PC-3 (cell line): ENCODE measurements at regions not wholly inside any gene's neighbourhood (a gene's known extent, or its start where the extent isn't known, plus 50 kb on each side); places are given as distances from the start of the nearest gene placed in this dataset.

Experiments used
- ATAC-seq: fragments of 200-7000 bp; cut with Tn5 transposase; 2 replicates; pipeline ENCODE4 v1.9.1; 2020; ENCODE audit warnings: mild to moderate bottlenecking, moderate library complexity
- BruUV-seq: library from RNA; stranded (reverse); fragments of 400-500 nt; replicated peaks from 2 replicates; lab custom pipeline; 2021; lab: Mats Ljungman, UMichigan
- CTCF ChIA-PET: fragments of 300-600 bp; sonication (Branson Sonifier 250); formaldehyde crosslinking; loops from one replicate; lab custom pipeline; 2022; ENCODE audit warnings: antibody characterized with exemption; lab: Charles Lee
- POLR2A ChIA-PET: fragments of 300-600 bp; sonication (Branson Sonifier 250); formaldehyde crosslinking; loops from one replicate; lab custom pipeline; 2022; ENCODE audit warnings: antibody characterized with exemption; ENCODE audit not compliant: unreplicated experiment; lab: Charles Lee
- DNase-seq: peaks from one replicate; pipeline ENCODE4 v3.0.0-alpha.2; 2015
- H2AFZ ChIP-seq: fragments of 300-600 bp; sonication (generic); 2 replicates; pipeline ENCODE4 v1.6.0; 2016; ENCODE audit warnings: antibody characterized with exemption, low read length
- H3F3A ChIP-seq: fragments of 300-600 bp; sonication (generic); one replicate; pipeline ENCODE4 v1.6.0; 2017; ENCODE audit warnings: antibody characterized with exemption, low read length, control low read depth, mild to moderate bottlenecking; ENCODE audit not compliant: unreplicated experiment
- H3K27ac ChIP-seq: fragments of 300-600 bp; sonication (generic); 2 replicates; pipeline ENCODE4 v1.5.1; 2016; ENCODE audit warnings: mild to moderate bottlenecking, low read length
- H3K27me3 ChIP-seq: fragments of 300-600 bp; sonication (generic); 2 replicates; pipeline ENCODE4 v1.6.1; 2016; ENCODE audit warnings: low read length, mixed read lengths
- H3K36me3 ChIP-seq: fragments of 300-600 bp; sonication (generic); 2 replicates; pipeline ENCODE4 v1.6.1; 2016; ENCODE audit warnings: low read depth, mixed run types, low read length, mixed read lengths
- H3K4me1 ChIP-seq: fragments of 300-600 bp; sonication (generic); 2 replicates; pipeline ENCODE4 v1.5.1; 2016; ENCODE audit warnings: low read length; ENCODE audit not compliant: insufficient read depth
- H3K4me2 ChIP-seq: fragments of 300-600 bp; sonication (generic); 2 replicates; pipeline ENCODE4 v1.6.0; 2016; ENCODE audit warnings: low read length
- H3K4me3 ChIP-seq: fragments of 300-600 bp; sonication (generic); 2 replicates; pipeline ENCODE4 v1.5.1; 2016; ENCODE audit warnings: mild to moderate bottlenecking, low read length, mixed read lengths
- H3K79me2 ChIP-seq: fragments of 300-600 bp; sonication (generic); 2 replicates; pipeline ENCODE4 v1.6.1; 2017; ENCODE audit warnings: low read length, mixed read lengths
- H3K9ac ChIP-seq: fragments of 300-600 bp; sonication (generic); 2 replicates; pipeline ENCODE4 v1.6.0; 2016; ENCODE audit warnings: mild to moderate bottlenecking, low read length
- H3K9me2 ChIP-seq: fragments of 300-600 bp; sonication (generic); replicated peaks from 2 replicates; pipeline ENCODE4 v1.6.1; 2016; ENCODE audit warnings: mixed run types, low read length, mixed read lengths
- H3K9me3 ChIP-seq: fragments of 300-600 bp; sonication (generic); 2 replicates; pipeline ENCODE4 v1.6.1; 2016; ENCODE audit warnings: low read length, mixed read lengths
- H4K20me1 ChIP-seq: fragments of 300-600 bp; sonication (generic); 2 replicates; pipeline ENCODE4 v1.6.1; 2016; ENCODE audit warnings: low read length, mixed read lengths
- EZH2 ChIP-seq: fragments of 300-600 bp; sonication (generic); IDR thresholded peaks from one replicate; pipeline ENCODE4 v1.6.1; 2017; ENCODE audit warnings: antibody characterized with exemption, mild to moderate bottlenecking, low read length; ENCODE audit not compliant: unreplicated experiment
- EZH2phosphoT487 ChIP-seq: fragments of 300-600 bp; sonication (generic); IDR thresholded peaks from 2 replicates; pipeline ENCODE4 v1.6.1; 2018; ENCODE audit warnings: mild to moderate bottlenecking, antibody characterized with exemption, low read length, borderline replicate concordance
- intact Hi-C: fragments of 100-400 bp; cut with micrococcal nuclease; formaldehyde crosslinking; loops from 2 replicates; pipeline ENCODE4 v1.9.0; 2023
- TF ChIP-seq, protein P1 (sequence below): fragments of 300-600 bp; sonication (generic); conservative IDR thresholded peaks from 2 replicates; pipeline ENCODE4 v1.5.1; 2017; ENCODE audit warnings: antibody characterized with exemption, low read depth, mild to moderate bottlenecking, low read length

DNA sequence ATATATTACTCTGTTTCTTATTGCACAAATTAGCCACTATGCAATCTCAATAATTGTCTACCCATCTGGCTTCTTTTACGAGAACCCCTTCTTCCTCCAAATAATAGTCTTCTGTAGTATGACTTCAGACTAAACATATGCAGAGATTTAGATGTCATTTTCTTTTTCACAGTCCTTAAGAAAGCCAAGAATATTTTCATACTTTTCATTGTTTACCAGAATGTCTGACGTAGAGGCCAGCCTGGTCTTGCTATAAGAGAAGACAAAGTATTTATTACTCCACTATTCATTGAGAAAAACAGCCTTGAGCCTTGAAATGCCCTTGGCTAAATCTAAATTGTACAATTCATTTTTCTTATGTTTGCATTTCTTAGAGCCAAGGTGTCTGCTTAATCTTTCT lies 714.9 kb upstream of the CXADR start:
- H3K9me2 ChIP-seq, result no peaks in the 10 kb centered on the region
- DNase-seq (no peak), ATAC-seq (no peak)
- no peaks in the 10 kb centered on the region for H3K27me3 ChIP-seq
- H3K27ac ChIP-seq, result no peak overlapping the region
- peaks cover 8% of the 10 kb centered on the region; the same call in 1 of the 2 replicates for H3K9me3 ChIP-seq
- H3K4me2 ChIP-seq, result no peak overlapping the region
- no peak overlapping the region for H3K4me3 ChIP-seq
- ChIA-PET POLR2A (no interaction called here), CTCF (no interaction called here)
- H4K20me1 ChIP-seq, result no peaks in the 10 kb centered on the region
- no peak overlapping the region for H3K9ac ChIP-seq
- no peaks in the 10 kb centered on the region for H3K4me1 ChIP-seq
- H3K36me3 ChIP-seq, result no peaks in the 10 kb centered on the region
- TF ChIP-seq EZH2phosphoT487 (no peak), EZH2 (no peak)
- TF ChIP-seq, protein P1, sequence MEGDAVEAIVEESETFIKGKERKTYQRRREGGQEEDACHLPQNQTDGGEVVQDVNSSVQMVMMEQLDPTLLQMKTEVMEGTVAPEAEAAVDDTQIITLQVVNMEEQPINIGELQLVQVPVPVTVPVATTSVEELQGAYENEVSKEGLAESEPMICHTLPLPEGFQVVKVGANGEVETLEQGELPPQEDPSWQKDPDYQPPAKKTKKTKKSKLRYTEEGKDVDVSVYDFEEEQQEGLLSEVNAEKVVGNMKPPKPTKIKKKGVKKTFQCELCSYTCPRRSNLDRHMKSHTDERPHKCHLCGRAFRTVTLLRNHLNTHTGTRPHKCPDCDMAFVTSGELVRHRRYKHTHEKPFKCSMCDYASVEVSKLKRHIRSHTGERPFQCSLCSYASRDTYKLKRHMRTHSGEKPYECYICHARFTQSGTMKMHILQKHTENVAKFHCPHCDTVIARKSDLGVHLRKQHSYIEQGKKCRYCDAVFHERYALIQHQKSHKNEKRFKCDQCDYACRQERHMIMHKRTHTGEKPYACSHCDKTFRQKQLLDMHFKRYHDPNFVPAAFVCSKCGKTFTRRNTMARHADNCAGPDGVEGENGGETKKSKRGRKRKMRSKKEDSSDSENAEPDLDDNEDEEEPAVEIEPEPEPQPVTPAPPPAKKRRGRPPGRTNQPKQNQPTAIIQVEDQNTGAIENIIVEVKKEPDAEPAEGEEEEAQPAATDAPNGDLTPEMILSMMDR, result no peak
- H3F3A ChIP-seq, result no peaks in the 10 kb centered on the region
- H3K79me2 ChIP-seq, result no peaks in the 10 kb centered on the region
- no TSS peak for BruUV-seq
- intact Hi-C loops, result no loop called here
- H2AFZ ChIP-seq, result no peak overlapping the region

DNA sequence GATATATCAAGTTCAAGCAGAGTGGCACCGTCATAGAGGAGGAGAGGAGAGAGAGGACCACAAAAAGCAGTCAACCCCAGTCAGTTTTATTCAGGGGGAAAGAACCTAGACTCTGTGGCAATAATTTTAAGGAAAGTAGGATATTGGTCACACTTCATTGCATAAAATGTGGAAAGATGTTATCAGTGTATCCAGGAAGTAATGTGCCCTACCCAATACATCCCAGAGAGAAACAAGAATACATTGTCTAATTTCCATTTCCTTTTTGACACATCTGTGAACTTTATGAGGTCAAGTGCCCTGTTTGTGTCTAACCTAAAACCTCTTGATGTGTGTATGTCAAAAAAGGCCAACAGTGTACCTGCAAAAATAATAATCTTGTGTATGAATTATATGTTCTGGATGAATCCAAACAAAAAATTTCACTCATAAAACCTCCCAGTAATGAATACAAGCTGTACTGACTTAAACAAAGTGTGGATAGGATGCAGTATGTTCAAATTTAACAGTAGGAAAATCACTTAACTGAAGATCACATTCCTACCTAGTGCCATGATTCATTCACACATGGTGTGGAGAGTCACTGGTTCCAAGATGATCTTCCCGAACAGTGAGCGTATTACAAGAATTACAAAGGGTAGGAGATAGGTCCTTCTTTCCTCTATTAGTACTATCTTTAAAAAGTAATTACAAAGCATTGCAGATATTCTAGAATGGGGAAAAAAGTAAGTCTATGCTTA lies 712.1 kb upstream of the CXADR start:
- H3K9me2 ChIP-seq, result no peaks in the 10 kb centered on the region
- no peaks in the 10 kb centered on the region for H3K79me2 ChIP-seq
- no peaks in the 10 kb centered on the region for H3K36me3 ChIP-seq
- H3F3A ChIP-seq, result no peaks in the 10 kb centered on the region
- ATAC-seq (no peak), DNase-seq (no peak)
- H3K9ac ChIP-seq, result no peak overlapping the region
- TF ChIP-seq EZH2phosphoT487, result no peak
- no peak for TF ChIP-seq EZH2
- TF ChIP-seq, protein P1, result no peak
- H3K4me1 ChIP-seq, result no peaks in the 10 kb centered on the region
- H3K4me2 ChIP-seq, result no peak overlapping the region
- H3K9me3 ChIP-seq, result peaks cover 13% of the 10 kb centered on the region
- H3K27me3 ChIP-seq, result no peaks in the 10 kb centered on the region
- POLR2A ChIA-PET, result no interaction called here
- H3K4me3 ChIP-seq, result no peak overlapping the region
- no TSS peak for BruUV-seq
- CTCF ChIA-PET, result no interaction called here
- no peak overlapping the region for H3K27ac ChIP-seq
- no peak overlapping the region for H2AFZ ChIP-seq
- intact Hi-C loops, result no loop called here
- H4K20me1 ChIP-seq, result no peaks in the 10 kb centered on the region

DNA sequence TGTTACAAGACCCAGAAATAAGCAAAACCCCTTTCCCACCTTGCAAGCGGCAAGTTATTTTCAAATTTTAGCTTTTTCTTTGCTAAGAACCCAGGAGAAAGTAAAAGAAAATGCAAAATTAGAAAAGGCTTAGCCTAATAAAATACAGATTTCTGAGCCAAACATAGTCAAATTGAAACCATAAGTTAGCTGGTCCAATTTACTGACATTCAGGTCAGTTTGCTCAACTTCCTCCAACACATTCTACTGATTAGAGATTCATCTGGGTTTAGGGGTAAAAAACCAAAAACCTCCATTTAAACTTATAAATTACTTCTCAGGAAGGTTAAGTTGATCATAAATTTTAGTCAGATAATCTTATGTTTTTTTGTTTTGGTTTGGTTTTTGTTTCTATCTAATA lies 701.8 kb upstream of the CXADR start:
- no peaks in the 10 kb centered on the region for H3F3A ChIP-seq
- no peak for DNase-seq
- H3K27ac ChIP-seq, result no peak overlapping the region
- H3K9me2 ChIP-seq, result no peaks in the 10 kb centered on the region
- no peaks in the 10 kb centered on the region for H3K79me2 ChIP-seq
- ChIA-PET POLR2A (no interaction called here), CTCF (no interaction called here)
- H3K9me3 ChIP-seq, result peaks cover 24% of the 10 kb centered on the region
- H3K36me3 ChIP-seq, result no peaks in the 10 kb centered on the region
- H3K27me3 ChIP-seq, result no peaks in the 10 kb centered on the region
- ATAC-seq, result no peak
- BruUV-seq, result no TSS peak
- intact Hi-C loops, result no loop called here
- no peaks in the 10 kb centered on the region for H4K20me1 ChIP-seq
- no peak overlapping the region for H2AFZ ChIP-seq
- H3K4me2 ChIP-seq, result no peak overlapping the region
- no peak for TF ChIP-seq EZH2
- TF ChIP-seq EZH2phosphoT487, result no peak
- TF ChIP-seq, protein P1, result no peak
- H3K4me3 ChIP-seq, result no peak overlapping the region
- no peak overlapping the region for H3K9ac ChIP-seq
- H3K4me1 ChIP-seq, result no peaks in the 10 kb centered on the region
